ENCODE measurements at regions not wholly inside any gene's neighbourhood (a gene's known extent, or its start where the extent isn't known, plus 50 kb on each side); places are given as distances from the start of the nearest gene placed in this dataset.

- TF ChIP-seq CTCF (conservative IDR thresholded peaks at IDR 0.05), result no peak
- no CpG with 5 or more reads among the region's 1 CpG for WGBS, 2 experiments (ENCODE audit: insufficient coverage in 1 of 2, insufficient read length in 1 of 2)
- H3K36me3 Mint-ChIP-seq (ENCODE audit: low read depth), result no peaks in the 10 kb centered on the region
- H3K4me3 Mint-ChIP-seq, result no peak overlapping the region
- H3K27me3 Mint-ChIP-seq (ENCODE audit: insufficient read depth), result peaks cover 1% of the 10 kb centered on the region
- Histone ChIP-seq H3K27ac (ENCODE audit: low read depth, low read length) (no peak overlapping the region), H3K9ac (ENCODE audit: extremely low read depth, low read length, poor library complexity, severe bottlenecking) (no peak overlapping the region), H3K36me3 (ENCODE audit: control insufficient read depth, insufficient read depth, low read length) (no peaks in the 10 kb centered on the region), H3K9me3 (ENCODE audit: control insufficient read depth, low read length) (no peaks in the 10 kb centered on the region), H3K4me3 (ENCODE audit: low read length) (no peak overlapping the region), H3K4me1 (ENCODE audit: control insufficient read depth, insufficient read depth, low read length) (no peaks in the 10 kb centered on the region), H3K27me3 (ENCODE audit: control insufficient read depth, insufficient read depth, low read length, poor library complexity, severe bottlenecking) (no peaks in the 10 kb centered on the region)
- DNase-seq, result no peak
- no peaks in the 10 kb centered on the region for H3K9me3 Mint-ChIP-seq
- H3K4me1 Mint-ChIP-seq, result no peaks in the 10 kb centered on the region
- H3K27ac Mint-ChIP-seq, result no peak overlapping the region
Observed at GRCh38 chr11:116209255-116209654, 563.5 kb downstream of the BUD13 start.

- no peaks in the 10 kb centered on the region for H3K36me3 ChIP-seq (ENCODE audit: control insufficient read depth, insufficient read depth, low read length)
- H3K9me3 ChIP-seq (ENCODE audit: control insufficient read depth, low read length), result no peaks in the 10 kb centered on the region
- no peaks in the 10 kb centered on the region for H3K4me1 ChIP-seq (ENCODE audit: control insufficient read depth, insufficient read depth, low read length)
- Mint-ChIP-seq H3K4me3 (no peak overlapping the region), H3K4me1 (no peaks in the 10 kb centered on the region), H3K27ac (no peak overlapping the region), H3K9me3 (no peaks in the 10 kb centered on the region), H3K27me3 (ENCODE audit: insufficient read depth) (peaks cover 4% of the 10 kb centered on the region), H3K36me3 (ENCODE audit: low read depth) (no peaks in the 10 kb centered on the region)
- no peak overlapping the region for H3K4me3 ChIP-seq (ENCODE audit: low read length)
- H3K27ac ChIP-seq (ENCODE audit: low read depth, low read length), result peak overlapping the region; percentile 68
- no peaks in the 10 kb centered on the region for H3K27me3 ChIP-seq (ENCODE audit: control insufficient read depth, insufficient read depth, low read length, poor library complexity, severe bottlenecking)
- 83 to 90% methylated on average over 14 to 18 of the region's 18 CpGs for WGBS, 2 experiments (ENCODE audit: insufficient coverage in 1 of 2, insufficient read length in 1 of 2)
- H3K9ac ChIP-seq (ENCODE audit: extremely low read depth, low read length, poor library complexity, severe bottlenecking), result no peak overlapping the region
- no peak for DNase-seq
- no peak for TF ChIP-seq CTCF (conservative IDR thresholded peaks at IDR 0.05)
Observed at GRCh38 chr11:116207421-116208141, 565.2 kb downstream of the BUD13 start.

GRCh38 chr11:116207019-116207418 lies 565.8 kb downstream of the BUD13 start:
- Histone ChIP-seq H3K4me1 (ENCODE audit: control insufficient read depth, insufficient read depth, low read length) (no peaks in the 10 kb centered on the region), H3K4me3 (ENCODE audit: low read length) (no peak overlapping the region), H3K36me3 (ENCODE audit: control insufficient read depth, insufficient read depth, low read length) (no peaks in the 10 kb centered on the region), H3K9ac (ENCODE audit: extremely low read depth, low read length, poor library complexity, severe bottlenecking) (no peak overlapping the region), H3K9me3 (ENCODE audit: control insufficient read depth, low read length) (no peaks in the 10 kb centered on the region), H3K27me3 (ENCODE audit: control insufficient read depth, insufficient read depth, low read length, poor library complexity, severe bottlenecking) (no peaks in the 10 kb centered on the region), H3K27ac (ENCODE audit: low read depth, low read length) (peak overlapping the region; percentile 68)
- H3K9me3 Mint-ChIP-seq, result no peaks in the 10 kb centered on the region
- TF ChIP-seq CTCF (conservative IDR thresholded peaks at IDR 0.05), result no peak
- 90% methylated on average over 2 of the region's 2 CpGs for WGBS, 2 experiments (ENCODE audit: insufficient coverage in 1 of 2, insufficient read length in 1 of 2)
- no peak overlapping the region for H3K4me3 Mint-ChIP-seq
- H3K36me3 Mint-ChIP-seq (ENCODE audit: low read depth), result no peaks in the 10 kb centered on the region
- H3K27ac Mint-ChIP-seq, result no peak overlapping the region
- no peak for DNase-seq
- H3K4me1 Mint-ChIP-seq, result no peaks in the 10 kb centered on the region
- H3K27me3 Mint-ChIP-seq (ENCODE audit: insufficient read depth), result peaks cover 4% of the 10 kb centered on the region

Measured in endodermal cell (in vitro differentiated cells).